ENCODE measurements at regions not wholly inside any gene's neighbourhood (a gene's known extent, or its start where the extent isn't known, plus 50 kb on each side); places are given as distances from the start of the nearest gene placed in this dataset.
"Not testable (repeated sequence)": the region's sequence is repeated elsewhere in the genome, so short reads cannot be mapped to it uniquely, and the experiment has no call there.

GRCh38 chr16:59849716-59850115 is 1115.6 kb upstream of the GOT2 start:
- TF ChIP-seq, protein P1, sequence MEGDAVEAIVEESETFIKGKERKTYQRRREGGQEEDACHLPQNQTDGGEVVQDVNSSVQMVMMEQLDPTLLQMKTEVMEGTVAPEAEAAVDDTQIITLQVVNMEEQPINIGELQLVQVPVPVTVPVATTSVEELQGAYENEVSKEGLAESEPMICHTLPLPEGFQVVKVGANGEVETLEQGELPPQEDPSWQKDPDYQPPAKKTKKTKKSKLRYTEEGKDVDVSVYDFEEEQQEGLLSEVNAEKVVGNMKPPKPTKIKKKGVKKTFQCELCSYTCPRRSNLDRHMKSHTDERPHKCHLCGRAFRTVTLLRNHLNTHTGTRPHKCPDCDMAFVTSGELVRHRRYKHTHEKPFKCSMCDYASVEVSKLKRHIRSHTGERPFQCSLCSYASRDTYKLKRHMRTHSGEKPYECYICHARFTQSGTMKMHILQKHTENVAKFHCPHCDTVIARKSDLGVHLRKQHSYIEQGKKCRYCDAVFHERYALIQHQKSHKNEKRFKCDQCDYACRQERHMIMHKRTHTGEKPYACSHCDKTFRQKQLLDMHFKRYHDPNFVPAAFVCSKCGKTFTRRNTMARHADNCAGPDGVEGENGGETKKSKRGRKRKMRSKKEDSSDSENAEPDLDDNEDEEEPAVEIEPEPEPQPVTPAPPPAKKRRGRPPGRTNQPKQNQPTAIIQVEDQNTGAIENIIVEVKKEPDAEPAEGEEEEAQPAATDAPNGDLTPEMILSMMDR (IDR thresholded peaks at IDR 0.05; ENCODE audit: low read depth, low read length), result no peak
- no peak for DNase-seq (ENCODE audit: extremely low read depth, low read depth)

DNA sequence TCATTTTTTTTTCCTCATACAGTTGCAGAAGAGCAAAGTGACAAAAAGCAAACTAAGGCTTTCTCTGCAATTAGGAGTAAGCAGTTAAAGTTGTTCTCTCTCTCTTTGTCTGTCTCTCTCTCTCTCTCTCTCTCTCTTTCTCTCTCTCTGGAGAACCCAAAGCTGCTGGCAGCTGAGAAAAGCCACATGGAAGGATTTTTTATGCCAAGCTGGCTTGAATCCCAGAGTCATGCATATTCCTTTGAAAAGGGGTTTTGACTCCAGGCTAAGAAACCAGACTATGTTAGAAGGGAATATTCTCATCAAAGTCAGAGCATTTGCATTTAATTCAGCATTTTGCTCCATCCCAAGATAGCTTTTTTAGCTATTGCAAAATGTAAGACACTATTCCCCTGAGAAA is 1114.2 kb upstream of the GOT2 start:
- TF ChIP-seq, protein P1 (IDR thresholded peaks at IDR 0.05; ENCODE audit: low read depth, low read length), result no peak
- peak; percentile 11 for DNase-seq (ENCODE audit: extremely low read depth, low read depth)

GRCh38 chr16:59840169-59840568 is 1106.1 kb upstream of the GOT2 start:
- DNase-seq (ENCODE audit: extremely low read depth, low read depth), result no peak

GRCh38 chr16:59826767-59827166 is 1092.7 kb upstream of the GOT2 start:
- no peak for DNase-seq (ENCODE audit: extremely low read depth, low read depth)
- TF ChIP-seq, protein P1 (IDR thresholded peaks at IDR 0.05; ENCODE audit: low read depth, low read length), result no peak

More at GRCh38 chr16:59840169-59840568, 1106.1 kb upstream of the GOT2 start:
- TF ChIP-seq, protein P1 (IDR thresholded peaks at IDR 0.05; ENCODE audit: low read depth, low read length), result no peak

- not testable (repeated sequence) for DNase-seq (ENCODE audit: extremely low read depth, low read depth)
Observed at GRCh38 chr16:59809488-59809887, 1075.4 kb upstream of the GOT2 start.

DNA sequence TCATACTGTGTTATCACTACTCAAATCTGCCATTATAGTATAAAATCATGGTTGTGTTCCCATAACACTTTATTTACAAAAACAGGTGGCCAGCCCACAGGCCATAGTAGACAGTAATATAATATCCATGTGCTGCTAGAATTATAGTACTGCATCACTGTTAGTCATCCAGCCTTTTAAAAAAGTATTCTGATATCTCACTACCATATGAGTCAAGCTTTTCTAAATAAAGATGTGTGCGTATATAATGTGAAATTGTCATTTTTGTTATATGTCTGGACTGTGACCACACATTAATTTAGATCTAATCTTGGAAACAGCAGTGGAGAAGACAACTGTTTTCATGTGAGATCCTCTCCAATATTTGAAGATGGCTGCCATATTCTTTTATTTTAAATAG is 1049.1 kb upstream of the GOT2 start:
- no peak for DNase-seq (ENCODE audit: extremely low read depth, low read depth)
- TF ChIP-seq, protein P1 (IDR thresholded peaks at IDR 0.05; ENCODE audit: low read depth, low read length), result no peak

DNA sequence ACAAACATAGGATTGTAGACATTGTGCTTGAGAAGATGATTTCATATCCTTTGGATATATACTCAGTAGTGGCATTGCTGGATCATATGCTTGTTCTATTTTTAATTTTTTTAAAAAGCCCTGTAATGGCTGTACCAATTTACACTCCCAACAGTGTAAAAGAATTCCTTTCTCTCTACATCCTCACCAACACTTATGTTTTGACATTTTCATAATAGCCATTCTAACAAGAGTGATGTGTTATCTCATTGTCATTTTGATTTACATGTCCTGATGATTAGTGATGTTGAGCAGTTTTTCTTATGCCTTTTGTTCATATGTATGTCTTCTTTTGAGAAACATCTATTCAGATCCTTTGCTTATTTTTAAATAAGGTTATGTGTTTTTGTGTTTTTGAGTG is 1039.2 kb upstream of the GOT2 start:
- no peak for DNase-seq (ENCODE audit: extremely low read depth, low read depth)
- TF ChIP-seq, protein P1 (IDR thresholded peaks at IDR 0.05; ENCODE audit: low read depth, low read length), result no peak

- DNase-seq (ENCODE audit: extremely low read depth, low read depth), result no peak
- TF ChIP-seq, protein P1 (IDR thresholded peaks at IDR 0.05; ENCODE audit: low read depth, low read length), result no peak
Observed at GRCh38 chr16:59759296-59759695, 1025.2 kb upstream of the GOT2 start.
